Pons (tissue), 1 donor: ENCODE measurements at regions not wholly inside any gene's neighbourhood (a gene's known extent, or its start where the extent isn't known, plus 50 kb on each side); places are given as distances from the start of the nearest gene placed in this dataset.
"Not testable (repeated sequence)": the region's sequence is repeated elsewhere in the genome, so short reads cannot be mapped to it uniquely, and the experiment has no call there.

Source experiments
- DNase-seq: peaks from one replicate; pipeline ENCODE4 v3.0.0-alpha.2; 2016; ENCODE audit warnings: low spot score

DNA sequence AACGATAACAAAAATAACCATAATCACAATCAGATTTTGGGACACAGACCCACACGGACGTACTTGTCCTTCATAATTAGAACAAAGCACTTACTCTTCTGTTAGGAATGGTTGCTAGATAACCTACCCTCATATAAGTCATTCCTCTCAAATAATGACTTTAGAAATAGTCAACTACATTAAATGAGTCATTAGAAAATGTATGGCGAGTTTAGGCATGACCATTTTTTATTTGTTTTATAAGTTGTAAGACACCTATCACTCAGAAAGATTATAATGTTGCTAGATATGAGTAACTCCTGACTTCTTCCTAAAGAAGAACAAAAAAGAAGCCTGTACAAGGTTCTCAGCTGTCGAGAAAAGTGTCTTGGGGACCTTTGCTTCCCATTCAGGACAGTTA, 1637.5 kb upstream of the PCDH7 start:
- no peak for DNase-seq

DNA sequence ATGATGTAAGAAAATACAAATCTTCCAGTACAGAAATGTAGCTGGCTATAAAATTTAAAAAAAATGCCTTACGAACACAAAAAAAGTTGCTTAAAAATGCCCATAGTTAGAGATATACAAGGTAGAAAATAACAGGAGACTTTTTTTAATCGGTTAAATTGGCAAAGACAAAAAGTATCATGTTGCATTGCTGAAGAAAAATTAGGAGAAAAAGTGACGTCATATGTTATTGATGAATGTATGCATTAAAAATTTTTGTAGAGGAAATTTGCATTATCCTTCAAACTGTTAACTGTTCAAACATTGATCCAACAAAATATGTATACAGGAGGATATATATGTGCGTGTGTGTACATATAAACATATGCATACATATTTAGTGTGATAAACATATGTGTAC, 1634.4 kb upstream of the PCDH7 start:
- DNase-seq: no peak

DNA sequence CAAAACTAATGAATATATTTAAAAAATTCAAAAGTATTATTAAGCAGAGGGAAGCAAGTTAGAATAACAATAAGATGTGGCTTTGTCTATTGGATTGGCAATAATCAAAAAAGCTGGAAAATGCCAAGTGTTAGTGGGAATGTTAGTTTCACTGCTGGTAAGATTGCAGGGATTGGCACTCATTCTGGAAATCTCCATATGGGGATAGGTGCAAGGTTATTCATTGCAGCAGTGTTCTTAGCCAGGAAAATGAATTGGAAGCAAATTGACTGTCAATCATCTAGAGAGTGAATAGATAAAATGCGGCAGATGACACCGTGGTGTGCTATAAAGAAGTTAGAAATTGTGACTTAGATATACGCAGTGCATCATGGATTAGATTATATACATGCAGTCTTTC, 1615.5 kb upstream of the PCDH7 start:
- DNase-seq: no peak

DNA sequence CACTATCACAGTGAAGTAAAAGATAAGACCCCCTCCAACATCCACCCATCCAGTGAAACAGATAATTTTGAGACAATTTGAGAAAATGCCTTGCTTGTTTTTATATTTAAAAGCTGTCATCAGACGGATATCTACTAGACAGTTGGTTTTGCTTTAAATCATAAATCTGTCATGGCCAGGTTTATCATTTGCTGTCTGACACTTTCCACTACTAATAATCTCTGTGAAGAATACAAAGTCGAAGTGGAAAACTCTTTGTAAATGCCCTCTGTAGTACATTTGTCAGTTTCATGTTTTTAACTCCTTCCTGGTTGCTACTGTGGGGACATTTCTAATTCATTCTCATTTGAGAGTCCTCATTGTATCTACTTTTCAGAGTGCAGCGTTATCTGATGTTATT, 1606.2 kb upstream of the PCDH7 start:
- no peak for DNase-seq

DNA sequence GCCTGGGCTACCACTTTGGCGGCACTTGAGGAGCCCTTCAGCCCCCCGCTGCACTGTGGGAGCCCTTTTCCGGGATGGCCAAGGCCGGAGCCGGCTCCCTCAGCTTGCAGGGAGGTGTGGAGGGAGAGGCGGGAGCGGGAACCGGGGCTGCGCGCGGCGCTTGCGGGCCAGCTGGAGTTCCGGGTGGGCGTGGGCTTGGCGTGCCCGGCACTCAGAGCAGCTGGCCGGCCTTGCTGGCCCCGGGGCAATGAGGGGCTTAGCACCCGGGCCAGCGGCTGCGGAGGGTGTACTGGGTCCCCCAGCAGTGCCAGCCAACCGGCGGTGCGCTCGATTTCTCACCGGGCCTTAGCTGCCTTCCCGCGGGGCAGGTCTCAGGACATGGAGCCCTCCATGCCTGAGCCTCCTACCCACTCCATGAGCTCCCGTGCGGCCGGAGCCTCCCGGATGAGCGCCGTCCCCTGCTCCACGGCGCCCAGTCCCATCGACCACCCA, 1602.9 kb upstream of the PCDH7 start:
- not testable (repeated sequence) for DNase-seq

DNA sequence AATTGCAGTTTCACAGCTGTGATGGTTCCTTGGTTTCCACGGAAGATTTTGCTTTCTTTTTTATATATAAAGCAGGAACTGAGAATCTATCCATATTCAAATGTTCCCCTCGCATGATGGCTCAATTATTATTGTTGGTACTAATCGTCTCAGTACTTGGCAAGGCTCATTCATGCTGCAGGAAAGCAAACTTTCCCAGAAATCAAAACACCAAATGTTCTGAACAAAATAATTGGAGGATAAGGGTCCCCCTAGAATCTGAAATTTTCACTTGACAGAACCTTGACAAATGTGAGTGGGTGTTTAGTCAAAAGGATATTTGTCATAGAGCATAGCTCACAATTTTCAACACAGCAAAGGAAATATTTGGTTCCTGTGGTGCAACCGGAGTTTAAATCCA, 1598.6 kb upstream of the PCDH7 start:
- DNase-seq: no peak

DNA sequence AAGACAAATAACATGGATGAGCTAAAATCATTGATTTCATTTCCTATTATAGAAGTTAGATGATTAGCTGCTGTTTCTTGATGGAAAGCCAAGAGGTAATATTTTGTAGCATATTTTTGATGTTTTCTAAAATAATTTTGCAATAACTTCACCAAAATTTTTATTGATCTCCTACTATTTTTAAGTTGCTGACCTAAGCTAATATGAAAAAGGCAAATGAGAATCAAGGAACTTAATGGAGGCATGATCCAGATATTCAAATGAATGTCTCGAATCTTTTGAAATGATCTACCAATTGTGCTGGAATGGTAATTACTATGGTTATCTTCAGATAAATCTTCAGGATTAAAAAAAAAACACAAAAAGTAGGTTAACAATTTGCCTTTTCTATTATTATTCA, 1591.4 kb upstream of the PCDH7 start:
- DNase-seq: no peak

DNA sequence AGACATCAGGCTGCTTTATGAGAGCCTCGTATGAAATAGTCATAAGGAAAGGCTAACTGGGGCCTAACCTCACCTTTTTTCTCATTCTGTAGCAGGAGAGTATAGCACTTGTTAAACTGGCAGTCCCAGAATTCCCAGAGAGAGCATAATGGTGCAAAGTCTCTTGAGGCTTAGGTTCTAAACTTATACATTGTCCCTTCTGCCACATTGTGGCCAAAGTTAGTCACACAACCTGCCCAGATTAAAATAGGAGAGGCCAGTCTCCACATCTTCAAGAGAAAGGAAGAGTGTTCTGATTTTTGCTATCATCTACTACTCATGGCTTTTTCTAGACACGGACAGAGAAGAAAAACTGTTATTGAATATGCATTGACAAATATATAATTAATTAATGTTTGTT, 1588.9 kb upstream of the PCDH7 start:
- no peak for DNase-seq

DNA sequence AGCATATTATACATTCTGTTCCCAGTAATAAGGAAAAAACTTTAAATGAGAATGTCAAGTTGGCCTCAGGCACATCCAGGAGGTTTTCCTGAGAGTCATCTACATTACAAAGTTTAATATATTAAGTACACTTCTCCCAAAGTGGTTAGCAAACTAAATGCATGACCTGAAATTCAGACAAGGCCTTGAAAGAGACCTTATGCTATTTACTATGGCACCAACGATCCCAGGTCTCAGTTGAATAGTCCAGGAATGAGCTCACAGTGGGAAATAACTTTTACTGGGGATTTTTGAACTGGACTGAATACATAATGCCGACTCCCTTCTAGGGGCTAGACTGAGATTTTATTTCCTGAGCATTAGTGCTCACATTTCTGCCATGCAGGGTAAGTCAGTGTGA, 1577.5 kb upstream of the PCDH7 start:
- DNase-seq: no peak

DNA sequence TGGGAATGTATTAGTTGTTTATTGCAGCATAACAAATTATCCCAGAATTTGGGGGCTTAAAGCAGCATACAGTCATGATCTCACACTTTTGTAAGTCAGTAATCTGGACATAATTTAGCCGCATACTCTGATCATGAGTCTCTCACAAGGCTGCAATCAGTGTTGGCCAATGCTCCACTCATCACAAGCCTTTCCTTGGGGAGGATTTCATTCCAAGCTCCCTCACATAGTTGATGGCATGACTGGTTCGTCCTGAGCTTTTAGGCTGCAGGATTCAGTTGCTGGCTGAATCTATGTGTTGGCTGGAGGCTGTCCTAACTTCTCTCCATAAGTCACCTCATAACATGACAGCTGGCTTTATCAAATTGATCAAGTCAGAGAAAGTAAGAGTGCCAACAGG, 1568.6 kb upstream of the PCDH7 start:
- DNase-seq: no peak

DNA sequence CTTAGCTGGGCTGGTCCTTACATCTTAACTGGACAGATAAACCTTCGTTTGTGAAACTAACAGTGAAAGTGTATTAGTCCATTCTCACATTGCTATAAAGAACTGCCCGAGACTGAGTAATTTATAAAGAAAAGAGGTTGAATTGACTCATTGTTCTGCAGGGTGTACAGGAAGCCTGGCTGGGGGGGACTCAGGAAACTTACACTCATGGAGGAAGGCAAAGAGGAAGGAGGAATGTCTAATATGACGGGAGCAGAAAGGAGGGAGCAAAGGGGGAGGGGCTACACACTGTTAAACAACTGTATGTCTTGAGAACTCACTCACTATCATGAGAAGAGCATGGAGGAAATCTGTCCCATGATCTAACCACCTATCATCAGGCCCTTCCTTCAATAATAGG, 1566.5 kb upstream of the PCDH7 start:
- no peak for DNase-seq

DNA sequence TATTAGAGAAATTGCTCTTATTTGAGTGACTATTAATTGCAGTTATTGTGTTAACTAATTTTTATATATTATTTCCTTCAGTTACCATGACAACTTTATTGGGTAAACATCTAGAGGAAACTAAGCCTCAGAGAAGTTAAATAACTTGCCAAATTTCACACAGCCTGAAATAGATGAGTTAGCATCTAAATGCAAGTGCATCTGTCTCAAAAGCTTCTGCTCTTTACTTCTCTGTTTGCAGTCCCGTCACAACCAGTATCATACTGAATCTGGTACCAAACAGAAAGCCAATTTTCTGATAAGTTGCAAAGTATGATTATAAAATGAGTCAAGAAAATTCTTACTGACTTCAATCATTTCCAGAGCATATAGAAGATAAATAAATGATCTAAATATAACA, 1544.9 kb upstream of the PCDH7 start:
- DNase-seq: no peak

DNA sequence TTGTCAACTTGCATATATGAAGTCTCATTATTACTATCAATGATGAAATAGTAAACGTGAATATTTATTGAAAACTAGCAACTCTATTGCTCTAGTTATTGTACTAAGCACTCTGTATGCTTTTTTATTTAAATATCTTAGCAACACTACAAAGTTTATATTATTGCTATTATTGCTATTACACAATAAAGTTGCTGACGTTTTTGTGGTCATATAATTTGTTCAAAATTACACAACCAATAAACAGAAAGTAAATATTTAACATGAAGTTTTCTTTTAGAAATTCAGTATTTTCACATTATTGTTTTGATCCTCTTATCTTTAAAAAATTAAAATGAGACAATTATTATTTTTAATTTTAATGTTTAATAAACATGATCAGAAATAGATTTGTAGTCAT, 1521.1 kb upstream of the PCDH7 start:
- no peak for DNase-seq

DNA sequence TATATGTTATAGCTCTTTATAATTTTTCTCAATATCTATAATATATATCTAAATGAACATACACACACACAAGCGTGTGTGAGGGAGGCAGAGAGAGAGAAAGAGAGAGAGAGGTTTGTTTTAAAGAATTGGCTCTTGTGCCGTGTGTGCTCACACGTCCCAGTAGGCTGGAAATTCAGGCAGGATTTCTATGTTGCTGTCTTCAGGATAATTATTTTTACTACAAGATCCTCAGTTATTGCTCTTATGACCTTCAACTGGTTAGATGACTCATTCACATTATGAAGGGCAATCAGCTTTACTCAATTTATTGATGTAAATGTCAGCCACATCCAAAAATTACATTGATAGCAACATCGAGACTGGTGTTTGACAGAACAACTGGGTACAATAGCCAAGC, 1520.7 kb upstream of the PCDH7 start:
- DNase-seq: no peak

DNA sequence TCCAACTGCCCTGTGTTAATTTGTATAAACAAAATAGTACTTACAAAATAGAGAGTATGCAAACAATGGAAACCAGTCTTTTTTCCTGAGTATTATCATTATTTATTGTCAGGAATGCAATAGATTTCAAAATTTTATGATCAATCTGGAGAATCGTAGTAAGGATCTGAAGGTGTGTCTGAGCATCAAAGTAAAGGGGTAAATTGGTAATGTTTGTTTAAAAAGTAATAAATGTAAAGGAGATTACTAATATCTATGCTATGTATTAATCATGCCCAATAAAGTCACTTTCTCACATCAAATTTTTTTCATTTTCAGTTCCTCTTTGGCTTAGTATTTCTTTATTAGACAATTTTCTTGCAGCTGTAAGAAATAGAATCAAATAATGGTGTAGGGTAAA, 1507.1 kb upstream of the PCDH7 start:
- no peak for DNase-seq

DNA sequence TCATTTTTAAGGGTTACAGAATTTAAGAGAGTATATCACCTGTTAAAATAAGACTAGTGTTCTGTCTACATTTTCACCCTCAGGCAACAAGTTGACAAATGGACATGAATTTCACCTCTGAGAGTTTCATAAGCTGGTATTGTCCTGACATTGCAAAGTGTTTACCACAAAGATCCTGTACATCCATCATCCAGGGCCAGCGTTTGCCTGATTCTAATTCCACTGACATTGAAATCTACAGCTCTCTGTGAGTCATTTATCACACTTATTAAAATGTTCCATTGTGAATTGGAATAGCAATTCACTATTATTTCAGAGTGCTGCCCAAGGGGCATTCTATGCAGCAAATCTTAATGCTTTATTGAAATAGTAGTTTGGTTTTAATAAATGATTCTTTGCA, 1499.4 kb upstream of the PCDH7 start:
- no peak for DNase-seq

DNA sequence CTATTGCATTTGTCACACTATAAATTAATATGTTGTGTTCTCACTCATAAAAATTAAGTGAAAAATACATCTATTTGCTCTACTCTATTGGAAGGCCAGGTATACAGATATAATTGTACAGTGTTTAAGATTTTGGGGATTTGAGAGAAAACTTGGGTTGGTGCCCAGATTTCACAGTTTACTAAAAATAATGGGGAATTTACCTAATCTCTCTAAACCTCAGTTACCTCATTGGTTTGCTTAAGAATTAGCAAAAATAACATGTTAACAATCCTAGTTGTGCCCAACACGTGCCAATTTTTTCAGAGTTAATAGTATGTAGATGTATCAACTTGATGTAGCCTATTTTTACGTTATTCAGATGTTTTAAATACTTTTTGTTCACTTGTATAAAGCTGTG, 1495.3 kb upstream of the PCDH7 start:
- no peak for DNase-seq

DNA sequence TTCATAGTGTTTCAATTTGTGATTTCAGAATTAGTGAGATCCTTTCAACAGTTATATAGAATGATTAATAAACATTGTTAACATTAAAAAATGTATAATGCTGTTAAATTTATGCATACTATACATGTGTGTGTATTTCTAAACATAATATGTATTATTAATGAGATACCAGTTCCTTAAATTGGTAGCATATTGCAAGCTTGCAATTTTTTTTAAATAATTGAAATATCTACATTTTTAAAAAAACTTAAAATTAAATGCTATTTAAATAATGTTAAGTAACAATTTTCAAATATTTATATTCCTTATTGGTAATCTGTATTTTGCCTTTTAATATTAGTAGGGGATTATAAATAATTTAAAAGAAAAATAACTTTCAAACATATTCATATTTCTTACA, 1479.5 kb upstream of the PCDH7 start:
- no peak for DNase-seq

DNA sequence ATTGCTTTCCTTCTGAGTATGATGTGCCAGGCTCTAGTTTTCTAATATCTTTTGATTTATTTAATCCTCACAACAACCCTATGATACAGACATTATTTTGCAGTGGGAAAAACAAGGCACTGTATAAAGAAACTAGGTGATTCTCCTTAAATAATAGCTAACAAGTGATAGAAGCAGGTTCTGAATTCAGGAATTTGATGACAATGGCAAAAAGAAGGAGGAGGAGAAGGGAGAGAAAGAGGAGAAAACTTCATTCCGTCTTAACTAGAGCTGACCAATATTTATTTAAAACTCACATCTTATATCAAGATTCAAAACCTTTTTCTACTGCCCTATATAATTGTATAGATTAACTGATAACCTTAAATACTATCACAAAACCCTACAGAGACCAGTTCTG, 1477.1 kb upstream of the PCDH7 start:
- DNase-seq: no peak

DNA sequence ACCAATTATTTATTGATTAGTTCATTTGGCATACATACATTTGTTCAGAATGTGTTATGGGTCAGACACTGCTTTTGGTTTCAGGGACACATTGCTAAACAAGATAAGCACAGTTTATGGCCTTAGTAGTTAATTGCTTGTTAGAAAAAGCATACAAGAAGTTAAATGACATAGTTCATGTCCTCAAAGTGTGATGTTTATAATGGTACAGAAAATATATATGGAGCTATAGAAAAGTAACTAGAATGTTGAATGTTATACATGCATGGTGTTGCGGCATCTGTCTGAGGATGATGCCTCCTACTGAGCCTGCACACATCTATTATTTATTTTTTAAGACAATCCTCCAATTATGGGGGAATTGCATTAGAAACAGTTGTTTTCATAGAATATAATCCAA, 1476.3 kb upstream of the PCDH7 start:
- no peak for DNase-seq

DNA sequence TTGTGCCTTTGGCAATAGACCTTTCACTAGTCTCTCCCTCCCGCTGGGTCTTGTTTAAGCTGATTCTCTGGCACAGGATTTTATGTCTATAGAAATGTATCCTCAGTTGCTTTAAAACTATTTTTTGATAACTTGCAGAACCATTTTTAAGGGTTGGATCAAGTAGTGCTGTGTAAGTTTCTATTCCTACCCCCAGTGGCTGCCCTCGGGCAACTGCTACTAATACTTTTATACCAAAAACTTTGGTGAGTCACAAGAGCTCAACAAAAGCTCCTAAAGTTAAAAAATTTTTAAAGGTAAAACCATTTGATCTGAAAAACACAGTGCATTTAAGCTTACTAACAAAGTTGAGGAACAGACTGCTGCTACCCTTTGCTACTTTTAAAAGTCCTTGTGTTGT, 1460.6 kb upstream of the PCDH7 start:
- no peak for DNase-seq

DNA sequence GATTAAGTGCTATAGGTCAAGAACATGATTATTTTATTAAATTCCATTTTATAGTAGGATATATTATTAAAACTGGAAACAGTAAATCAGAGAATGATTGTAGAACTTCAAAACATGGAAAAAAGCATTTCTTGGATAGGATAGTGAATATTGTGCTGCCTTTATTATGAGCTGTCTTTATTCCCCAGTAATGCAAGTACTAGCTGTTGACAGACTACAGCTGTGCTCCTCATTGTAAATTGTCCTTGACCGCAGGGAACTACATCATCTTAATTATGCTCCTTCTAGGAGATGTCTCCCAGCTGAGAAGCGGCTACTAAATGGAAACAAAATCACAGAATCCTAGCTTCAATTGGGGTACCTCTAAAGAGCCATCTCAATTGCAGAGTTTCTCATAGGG, 1457.2 kb upstream of the PCDH7 start:
- DNase-seq: no peak

DNA sequence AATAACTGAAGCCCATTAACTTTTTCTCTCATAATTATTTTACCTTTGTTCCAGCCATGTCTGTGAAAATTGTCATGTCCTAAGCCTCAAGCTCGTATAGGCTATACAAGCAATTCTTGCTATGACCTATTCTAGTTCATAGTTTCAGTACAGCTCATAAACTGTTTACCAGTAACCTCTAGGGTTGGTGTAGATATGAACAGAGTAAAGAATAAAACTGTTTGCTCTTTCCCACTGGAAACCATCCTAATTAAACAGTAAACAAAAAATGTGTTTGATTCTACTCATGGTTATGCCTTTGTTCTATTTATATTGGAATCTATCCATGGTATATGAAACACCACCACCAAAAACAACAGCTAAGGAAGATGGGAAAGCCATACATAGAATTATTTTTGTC, 1444.0 kb upstream of the PCDH7 start:
- no peak for DNase-seq

DNA sequence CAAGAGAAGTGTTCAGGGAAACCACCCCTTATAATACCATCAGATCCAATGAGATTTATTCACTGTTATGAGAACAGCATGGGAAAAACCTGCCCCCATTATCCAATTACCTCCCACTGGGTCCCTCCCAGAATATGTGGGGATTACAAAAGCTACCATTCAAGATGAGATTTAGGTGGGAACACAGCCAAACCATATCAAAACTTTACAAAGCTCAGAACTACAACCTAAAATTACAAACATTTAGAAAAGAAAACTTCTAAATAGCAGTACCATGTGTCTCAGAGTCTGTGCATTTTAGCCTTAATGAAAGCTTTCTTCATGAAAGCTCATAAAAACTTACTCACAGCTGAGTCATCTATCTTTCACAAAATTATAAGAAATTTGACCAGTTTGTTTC, 1442.8 kb upstream of the PCDH7 start:
- no peak for DNase-seq

DNA sequence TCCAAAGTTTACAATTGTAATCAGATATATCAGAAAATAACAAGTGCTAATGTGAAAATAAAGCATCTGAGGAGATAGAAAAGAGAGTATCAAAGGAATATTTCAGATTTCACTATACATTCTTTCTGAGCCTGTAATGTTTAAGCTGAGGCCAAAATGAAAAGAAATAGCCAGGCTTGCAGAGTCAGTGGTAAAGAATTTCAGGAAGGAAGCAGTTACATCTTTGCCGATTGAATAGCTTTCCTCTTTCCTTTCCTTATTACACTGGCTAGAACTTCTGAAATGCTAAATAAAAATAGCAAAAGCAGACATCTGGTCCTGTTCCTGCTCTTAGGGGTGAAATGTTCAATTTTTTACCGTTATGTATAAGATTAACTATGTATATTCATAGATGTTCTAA, 1441.6 kb upstream of the PCDH7 start:
- no peak for DNase-seq
